ENCODE measurements at regions not wholly inside any gene's neighbourhood (a gene's known extent, or its start where the extent isn't known, plus 50 kb on each side); places are given as distances from the start of the nearest gene placed in this dataset.

DNA sequence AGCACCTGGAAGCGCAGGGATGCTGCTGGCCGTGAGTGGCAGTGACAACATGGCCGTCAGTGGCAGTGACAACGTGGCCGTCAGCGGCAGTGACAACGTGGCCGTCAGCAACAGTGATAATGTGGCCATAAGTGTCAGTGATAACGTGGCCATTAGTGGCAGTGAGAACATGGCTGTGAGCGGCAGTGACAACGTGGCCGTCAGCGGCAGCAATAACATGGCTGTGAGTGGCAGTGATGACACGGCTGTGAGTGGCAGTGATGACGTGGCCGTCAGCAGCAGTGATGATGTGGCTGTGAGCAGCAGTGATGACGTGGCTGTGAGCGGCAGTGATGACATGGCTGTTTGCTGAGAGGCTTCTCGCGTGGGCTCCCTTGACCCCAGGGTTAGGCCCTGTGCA, 169.8 kb downstream of the ERMARD start:
- peaks cover under 1% of the 10 kb centered on the region for H3K4me1 ChIP-seq (ENCODE audit: control insufficient read depth, extremely low read depth, insufficient read depth, low read length)
- H3K4me2 ChIP-seq (ENCODE audit: insufficient read depth, low read length) = no peak overlapping the region
- TF ChIP-seq JUN (IDR thresholded peaks at IDR 0.05; ENCODE audit: borderline replicate concordance, insufficient read depth, insufficient read length, low read depth) = no peak
- TF ChIP-seq GATA2 (IDR thresholded peaks at IDR 0.05; ENCODE audit: insufficient read depth, insufficient read length, low read depth, low read length) = no peak
- TF ChIP-seq POLR2A (IDR thresholded peaks at IDR 0.05; ENCODE audit: low read depth, low read length) = no peak
- TF ChIP-seq FOS (IDR thresholded peaks at IDR 0.05; ENCODE audit: borderline replicate concordance, insufficient read depth, low read length) = no peak
- TF ChIP-seq, protein P1, sequence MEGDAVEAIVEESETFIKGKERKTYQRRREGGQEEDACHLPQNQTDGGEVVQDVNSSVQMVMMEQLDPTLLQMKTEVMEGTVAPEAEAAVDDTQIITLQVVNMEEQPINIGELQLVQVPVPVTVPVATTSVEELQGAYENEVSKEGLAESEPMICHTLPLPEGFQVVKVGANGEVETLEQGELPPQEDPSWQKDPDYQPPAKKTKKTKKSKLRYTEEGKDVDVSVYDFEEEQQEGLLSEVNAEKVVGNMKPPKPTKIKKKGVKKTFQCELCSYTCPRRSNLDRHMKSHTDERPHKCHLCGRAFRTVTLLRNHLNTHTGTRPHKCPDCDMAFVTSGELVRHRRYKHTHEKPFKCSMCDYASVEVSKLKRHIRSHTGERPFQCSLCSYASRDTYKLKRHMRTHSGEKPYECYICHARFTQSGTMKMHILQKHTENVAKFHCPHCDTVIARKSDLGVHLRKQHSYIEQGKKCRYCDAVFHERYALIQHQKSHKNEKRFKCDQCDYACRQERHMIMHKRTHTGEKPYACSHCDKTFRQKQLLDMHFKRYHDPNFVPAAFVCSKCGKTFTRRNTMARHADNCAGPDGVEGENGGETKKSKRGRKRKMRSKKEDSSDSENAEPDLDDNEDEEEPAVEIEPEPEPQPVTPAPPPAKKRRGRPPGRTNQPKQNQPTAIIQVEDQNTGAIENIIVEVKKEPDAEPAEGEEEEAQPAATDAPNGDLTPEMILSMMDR (IDR thresholded peaks at IDR 0.05; ENCODE audit: extremely low read depth in 1 of 2, insufficient read depth in 1 of 2, low read depth in 1 of 2, low read length in 2 of 2) = no peak
- no peak for TF ChIP-seq EZH2 (IDR thresholded peaks at IDR 0.05; ENCODE audit: borderline replicate concordance, low read depth, low read length, severe bottlenecking)
- no peak for TF ChIP-seq POLR2AphosphoS5 (IDR thresholded peaks at IDR 0.05; ENCODE audit: insufficient read depth, low read depth, low read length)
- TF ChIP-seq, protein P2, sequence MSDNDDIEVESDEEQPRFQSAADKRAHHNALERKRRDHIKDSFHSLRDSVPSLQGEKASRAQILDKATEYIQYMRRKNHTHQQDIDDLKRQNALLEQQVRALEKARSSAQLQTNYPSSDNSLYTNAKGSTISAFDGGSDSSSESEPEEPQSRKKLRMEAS (IDR thresholded peaks at IDR 0.05; ENCODE audit: insufficient read depth, insufficient read length) = no peak
- TF ChIP-seq MYC (IDR thresholded peaks at IDR 0.05; ENCODE audit: low read depth, low read length) = no peak
- FAIRE-seq (no peak), DNase-seq (ENCODE audit: low read depth, low spot score) (no peak)
- no TSS peak for BruUV-seq (replicated peaks)
- H3K79me2 ChIP-seq (ENCODE audit: control insufficient read depth, insufficient read depth, low read length) = no peaks in the 10 kb centered on the region
- POLR2A ChIA-PET = no interaction called here
- H3K9me1 ChIP-seq (replicated peaks; ENCODE audit: control insufficient read depth, extremely low read depth, insufficient read depth, low read length) = no peaks in the 10 kb centered on the region
- dilution Hi-C loops (cut with MboI; ENCODE audit: extremely low pct_ligation_motif_present, low sequenced_read_pairs) (no loop called here), intact Hi-C loops (cut with micrococcal nuclease) (no loop called here)
- peaks cover 3% of the 10 kb centered on the region in 2 experiments for H3K27me3 ChIP-seq (ENCODE audit: control insufficient read depth in 2 of 2, insufficient read depth in 2 of 2, low read length in 2 of 2)
- H3K4me3 ChIP-seq (replicated peaks in 1 of 3; ENCODE audit: insufficient read depth in 1 of 3, low read depth in 1 of 3, low read length in 3 of 3) = no peak overlapping the region
- CTCF ChIA-PET = no interaction called here
- no peaks in the 10 kb centered on the region for H3K9me3 ChIP-seq (replicated peaks; ENCODE audit: control insufficient read depth, insufficient read depth, low read length)
- H3K9ac ChIP-seq (replicated peaks; ENCODE audit: extremely low read depth, insufficient read depth, low read length) = no peak overlapping the region
- H3K27ac ChIP-seq (ENCODE audit: insufficient read depth, low read depth, low read length) = no peak overlapping the region
- H2AFZ ChIP-seq (ENCODE audit: low read depth, low read length) = no peak overlapping the region
- H4K20me1 ChIP-seq (replicated peaks; ENCODE audit: control insufficient read depth, extremely low read depth, insufficient read depth, low read length) = no peaks in the 10 kb centered on the region
- no peaks in the 10 kb centered on the region for H3K36me3 ChIP-seq (ENCODE audit: control insufficient read depth in 2 of 2, extremely low read depth in 1 of 2, insufficient read depth in 2 of 2, low read length in 2 of 2)
